NB4 (cell line): ENCODE measurements at regions not wholly inside any gene's neighbourhood (a gene's known extent, or its start where the extent isn't known, plus 50 kb on each side); places are given as distances from the start of the nearest gene placed in this dataset.

Source experiments
- MAX ChIP-seq: IDR thresholded peaks from 2 replicates; pipeline ENCODE4 v1.6.1; 2011; ENCODE audit warnings: low read depth, low read length
- POLR2A ChIP-seq: IDR thresholded peaks from 2 replicates; pipeline ENCODE4 v1.6.1; 2011; ENCODE audit warnings: mild to moderate bottlenecking; ENCODE audit not compliant: insufficient read length; ENCODE audit errors: extremely low read depth
- TF ChIP-seq, protein P1 (sequence below): IDR thresholded peaks from one replicate; pipeline ENCODE4 v1.5.1; 2012; ENCODE audit warnings: low read depth, low read length

DNA sequence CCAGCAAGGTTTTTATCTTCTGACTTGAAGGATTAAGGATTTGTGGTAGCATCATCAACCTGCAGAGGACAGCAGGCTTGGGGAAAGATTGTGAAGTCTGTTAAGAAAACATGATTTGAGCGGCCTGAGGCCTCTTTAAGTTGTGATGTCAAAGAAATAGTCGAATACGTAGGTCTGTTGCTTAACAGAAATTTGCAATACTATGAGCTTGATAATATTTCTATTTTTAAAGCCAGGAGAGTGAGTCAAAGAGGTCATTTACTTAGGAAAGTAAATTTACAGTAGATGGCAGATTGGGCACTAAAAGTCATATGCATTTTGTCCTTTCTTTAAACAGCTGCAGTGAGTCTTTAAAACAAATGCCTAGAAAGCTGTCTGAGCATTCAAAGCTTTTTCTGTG, 336.3 kb downstream of the DIPK2A start:
- TF ChIP-seq, protein P1, sequence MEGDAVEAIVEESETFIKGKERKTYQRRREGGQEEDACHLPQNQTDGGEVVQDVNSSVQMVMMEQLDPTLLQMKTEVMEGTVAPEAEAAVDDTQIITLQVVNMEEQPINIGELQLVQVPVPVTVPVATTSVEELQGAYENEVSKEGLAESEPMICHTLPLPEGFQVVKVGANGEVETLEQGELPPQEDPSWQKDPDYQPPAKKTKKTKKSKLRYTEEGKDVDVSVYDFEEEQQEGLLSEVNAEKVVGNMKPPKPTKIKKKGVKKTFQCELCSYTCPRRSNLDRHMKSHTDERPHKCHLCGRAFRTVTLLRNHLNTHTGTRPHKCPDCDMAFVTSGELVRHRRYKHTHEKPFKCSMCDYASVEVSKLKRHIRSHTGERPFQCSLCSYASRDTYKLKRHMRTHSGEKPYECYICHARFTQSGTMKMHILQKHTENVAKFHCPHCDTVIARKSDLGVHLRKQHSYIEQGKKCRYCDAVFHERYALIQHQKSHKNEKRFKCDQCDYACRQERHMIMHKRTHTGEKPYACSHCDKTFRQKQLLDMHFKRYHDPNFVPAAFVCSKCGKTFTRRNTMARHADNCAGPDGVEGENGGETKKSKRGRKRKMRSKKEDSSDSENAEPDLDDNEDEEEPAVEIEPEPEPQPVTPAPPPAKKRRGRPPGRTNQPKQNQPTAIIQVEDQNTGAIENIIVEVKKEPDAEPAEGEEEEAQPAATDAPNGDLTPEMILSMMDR: no peak
- TF ChIP-seq POLR2A (no peak), MAX (no peak)
